ENCODE measurements at regions not wholly inside any gene's neighbourhood (a gene's known extent, or its start where the extent isn't known, plus 50 kb on each side); places are given as distances from the start of the nearest gene placed in this dataset.

- no peaks in the 10 kb centered on the region for H3K9me1 ChIP-seq (ENCODE audit: control insufficient read depth, extremely low read depth, insufficient read depth, low read length)
- FAIRE-seq (peak; percentile 13), DNase-seq (ENCODE audit: low read depth, low spot score) (no peak)
- no peaks in the 10 kb centered on the region for H3K79me2 ChIP-seq (ENCODE audit: control insufficient read depth, insufficient read depth, low read length)
- peaks cover 13% of the 10 kb centered on the region for H3K9me3 ChIP-seq (ENCODE audit: control insufficient read depth, low read depth, low read length)
- dilution Hi-C loops (cut with MboI; ENCODE audit: extremely low pct_ligation_motif_present, low sequenced_read_pairs): no loop called here
- H3K4me3 ChIP-seq (ENCODE audit: control insufficient read depth in 2 of 3, extremely low read depth in 1 of 3, insufficient read depth in 2 of 3, low read depth in 1 of 3, low read length in 3 of 3): no peak overlapping the region
- H3K27me3 ChIP-seq (ENCODE audit: control insufficient read depth, extremely low read depth, insufficient read depth, low read length): no peaks in the 10 kb centered on the region
- no peak overlapping the region for H2AFZ ChIP-seq (ENCODE audit: control insufficient read depth, low read length)
- peak overlapping the region; percentile 53 for H3K4me2 ChIP-seq (ENCODE audit: control insufficient read depth, extremely low read depth, insufficient read depth, low read depth, low read length)
- TF ChIP-seq EZH2 (IDR thresholded peaks at IDR 0.05; ENCODE audit: low read length): no peak
- TF ChIP-seq CTCF (optimal IDR thresholded peaks at IDR 0.05 in 1 of 3, IDR thresholded peaks at IDR 0.05 in 1 of 3, conservative IDR thresholded peaks at IDR 0.05 in 1 of 3; ENCODE audit: extremely low read depth in 1 of 3, insufficient read depth in 2 of 3, low read length in 3 of 3): no peak
- H3K36me3 ChIP-seq (ENCODE audit: control insufficient read depth in 2 of 2, extremely low read depth in 1 of 2, insufficient read depth in 2 of 2, low read length in 2 of 2): no peaks in the 10 kb centered on the region
- no peak overlapping the region for H3K9ac ChIP-seq (ENCODE audit: control insufficient read depth, extremely low read depth, insufficient read depth, low read length)
- peak overlapping the region; percentile 73 for H3K27ac ChIP-seq (ENCODE audit: control insufficient read depth, insufficient read depth, low read length)
- peaks cover 21% of the 10 kb centered on the region for H3K4me1 ChIP-seq (ENCODE audit: control insufficient read depth, extremely low read depth, insufficient read depth, low read length)
- no peaks in the 10 kb centered on the region for H4K20me1 ChIP-seq (ENCODE audit: control insufficient read depth, extremely low read depth, insufficient read depth, low read length)
Observed at GRCh38 chr3:18099611-18100010, 325.5 kb downstream of the SATB1 start.

GRCh38 chr3:18098960-18099587, 326.1 kb downstream of the SATB1 start:
- Histone ChIP-seq H3K4me3 (ENCODE audit: control insufficient read depth in 2 of 3, extremely low read depth in 1 of 3, insufficient read depth in 2 of 3, low read depth in 1 of 3, low read length in 3 of 3) (no peak overlapping the region), H3K27ac (ENCODE audit: control insufficient read depth, insufficient read depth, low read length) (peak overlapping the region; percentile 73)
- dilution Hi-C loops (cut with MboI; ENCODE audit: extremely low pct_ligation_motif_present, low sequenced_read_pairs): no loop called here

More at GRCh38 chr3:18098960-18099587, 326.1 kb downstream of the SATB1 start:
- H3K9me1 ChIP-seq (ENCODE audit: control insufficient read depth, extremely low read depth, insufficient read depth, low read length): no peaks in the 10 kb centered on the region
- H3K9me3 ChIP-seq (ENCODE audit: control insufficient read depth, low read depth, low read length): peaks cover 13% of the 10 kb centered on the region
- peak overlapping the region; percentile 31 for H2AFZ ChIP-seq (ENCODE audit: control insufficient read depth, low read length)
- H4K20me1 ChIP-seq (ENCODE audit: control insufficient read depth, extremely low read depth, insufficient read depth, low read length): no peaks in the 10 kb centered on the region
- FAIRE-seq: peak; percentile 96
- peaks cover 21% of the 10 kb centered on the region for H3K4me1 ChIP-seq (ENCODE audit: control insufficient read depth, extremely low read depth, insufficient read depth, low read length)
- no peak for TF ChIP-seq CTCF (optimal IDR thresholded peaks at IDR 0.05 in 1 of 3, IDR thresholded peaks at IDR 0.05 in 1 of 3, conservative IDR thresholded peaks at IDR 0.05 in 1 of 3; ENCODE audit: extremely low read depth in 1 of 3, insufficient read depth in 2 of 3, low read length in 3 of 3)
- TF ChIP-seq EZH2 (IDR thresholded peaks at IDR 0.05; ENCODE audit: low read length): no peak
- no peaks in the 10 kb centered on the region for H3K27me3 ChIP-seq (ENCODE audit: control insufficient read depth, extremely low read depth, insufficient read depth, low read length)
- DNase-seq (ENCODE audit: low read depth, low spot score): peak; percentile 92
- H3K4me2 ChIP-seq (ENCODE audit: control insufficient read depth, extremely low read depth, insufficient read depth, low read depth, low read length): peak overlapping the region; percentile 53
- H3K79me2 ChIP-seq (ENCODE audit: control insufficient read depth, insufficient read depth, low read length): no peaks in the 10 kb centered on the region
- H3K9ac ChIP-seq (ENCODE audit: control insufficient read depth, extremely low read depth, insufficient read depth, low read length): no peak overlapping the region
- H3K36me3 ChIP-seq (ENCODE audit: control insufficient read depth in 2 of 2, extremely low read depth in 1 of 2, insufficient read depth in 2 of 2, low read length in 2 of 2): no peaks in the 10 kb centered on the region
